HepG2 (cell line): ENCODE measurements at regions not wholly inside any gene's neighbourhood (a gene's known extent, or its start where the extent isn't known, plus 50 kb on each side); places are given as distances from the start of the nearest gene placed in this dataset.
A peak's percentile ranks its signal among the peaks of the same experiment; 100 is the strongest.

Experiments used
- AHR ChIP-seq: IDR thresholded peaks from 2 replicates; pipeline ENCODE4 v1.6.1; 2018; ENCODE audit warnings: missing genetic modification reagents, missing compliant biosample characterization
- ARNT ChIP-seq: fragments of 450-650 bp; IDR thresholded peaks from 2 replicates; pipeline ENCODE4 v1.6.1; 2017
- BHLHE40 ChIP-seq: IDR thresholded peaks from 2 replicates; pipeline ENCODE4 v1.6.1; 2011; ENCODE audit warnings: low read length, improper control_type of control experiment
- BORCS8-MEF2B ChIP-seq: sonication (generic); formaldehyde crosslinking; IDR thresholded peaks from 2 replicates; pipeline ENCODE4 v1.8.0; 2022; ENCODE audit warnings: mild to moderate bottlenecking, missing genetic modification reagents
- CAMTA2 ChIP-seq: sonication (generic); formaldehyde crosslinking; IDR thresholded peaks from 2 replicates; pipeline ENCODE4 v1.4.0; 2020; ENCODE audit warnings: mild to moderate bottlenecking, missing genetic modification reagents, borderline replicate concordance
- FOXJ3 ChIP-seq: sonication (generic); formaldehyde crosslinking; IDR thresholded peaks from 2 replicates; pipeline ENCODE4 v1.4.0; 2020; ENCODE audit warnings: missing genetic modification reagents, mild to moderate bottlenecking, borderline replicate concordance
- HOMEZ ChIP-seq: IDR thresholded peaks from 2 replicates; pipeline ENCODE4 v1.6.1; 2016; ENCODE audit warnings: low read depth
- HOXA3 ChIP-seq: sonication (generic); formaldehyde crosslinking; IDR thresholded peaks from 2 replicates; pipeline ENCODE4 v1.5.0; 2020; ENCODE audit warnings: missing genetic modification reagents
- KLF9 ChIP-seq: IDR thresholded peaks from 2 replicates; pipeline ENCODE4 v1.6.1; 2016; ENCODE audit warnings: low read depth
- MXI1 ChIP-seq: IDR thresholded peaks from 3 replicates; pipeline ENCODE4 v1.6.1; 2012; ENCODE audit warnings: low read depth, low read length, inconsistent platforms, borderline replicate concordance
- NONO ChIP-seq, 2 experiments: fragments of 450-650 bp in 1 of 2; sonication (generic) in 1 of 2; formaldehyde crosslinking in 1 of 2; IDR thresholded peaks in 1 of 2; conservative IDR thresholded peaks in 1 of 2; 2 replicates each; pipeline versions ENCODE4 v1.6.1 to v1.8.0; 2017 to 2022; ENCODE audit warnings: mild to moderate bottlenecking in 1 of 2, missing genetic modification reagents in 1 of 2, moderate library complexity in 1 of 2
- POGK ChIP-seq: sonication (generic); formaldehyde crosslinking; conservative IDR thresholded peaks from 2 replicates; pipeline ENCODE4 v1.8.0; 2022; ENCODE audit warnings: mild to moderate bottlenecking, moderate library complexity, missing genetic modification reagents
- PPARG ChIP-seq: conservative IDR thresholded peaks from 2 replicates; pipeline ENCODE4 v1.6.1; 2016; ENCODE audit warnings: missing biosample characterization, missing genetic modification reagents
- RARA ChIP-seq: IDR thresholded peaks from 2 replicates; pipeline ENCODE4 v1.6.1; 2016; ENCODE audit warnings: missing genetic modification reagents, missing compliant biosample characterization
- SMYD3 ChIP-seq: sonication (generic); formaldehyde crosslinking; IDR thresholded peaks from 2 replicates; pipeline ENCODE4 v1.8.1; 2023; ENCODE audit warnings: mild to moderate bottlenecking, missing genetic modification reagents
- SP2 ChIP-seq: sonication (generic); formaldehyde crosslinking; IDR thresholded peaks from 2 replicates; pipeline ENCODE4 v1.5.1; 2020; ENCODE audit warnings: mild to moderate bottlenecking, missing genetic modification reagents
- SRY ChIP-seq: sonication (generic); formaldehyde crosslinking; IDR thresholded peaks from 2 replicates; pipeline ENCODE4 v1.8.0; 2022; ENCODE audit warnings: mild to moderate bottlenecking, missing genetic modification reagents
- SYNCRIP ChIP-seq: fragments of 200-400 bp; formaldehyde crosslinking; IDR thresholded peaks from 2 replicates; pipeline ENCODE4 v1.6.1; 2018; ENCODE audit warnings: mild to moderate bottlenecking, low read depth, low read length; ENCODE audit not compliant: insufficient read depth
- UBTF ChIP-seq: sonication (generic); formaldehyde crosslinking; IDR thresholded peaks from 2 replicates; pipeline ENCODE4 v1.4.0; 2020; ENCODE audit warnings: mild to moderate bottlenecking, missing genetic modification reagents
- ZNF264 ChIP-seq: sonication (generic); formaldehyde crosslinking; IDR thresholded peaks from 2 replicates; pipeline ENCODE4 v1.4.0; 2020; ENCODE audit warnings: missing genetic modification reagents
- ZNF296 ChIP-seq: sonication (generic); formaldehyde crosslinking; conservative IDR thresholded peaks from 2 replicates; pipeline ENCODE4 v1.5.0; 2020; ENCODE audit warnings: mild to moderate bottlenecking, missing genetic modification reagents
- ZNF337 ChIP-seq: sonication (generic); formaldehyde crosslinking; IDR thresholded peaks from 2 replicates; pipeline ENCODE4 v1.5.1; 2020; ENCODE audit warnings: missing genetic modification reagents, low read depth, mild to moderate bottlenecking, borderline replicate concordance
- ZNF44 ChIP-seq: sonication (generic); formaldehyde crosslinking; IDR thresholded peaks from 2 replicates; pipeline ENCODE4 v1.5.1; 2020; ENCODE audit warnings: mild to moderate bottlenecking, missing genetic modification reagents
- ZNF446 ChIP-seq: sonication (generic); formaldehyde crosslinking; IDR thresholded peaks from 2 replicates; pipeline ENCODE4 v1.5.0; 2020; ENCODE audit warnings: mild to moderate bottlenecking, missing genetic modification reagents
- ZNF562 ChIP-seq: sonication (generic); formaldehyde crosslinking; IDR thresholded peaks from 2 replicates; pipeline ENCODE4 v1.8.0; 2022; ENCODE audit warnings: missing genetic modification reagents, borderline replicate concordance
- ZNF775 ChIP-seq: sonication (generic); formaldehyde crosslinking; IDR thresholded peaks from 2 replicates; pipeline ENCODE4 v1.4.0; 2020; ENCODE audit warnings: missing genetic modification reagents, mild to moderate bottlenecking, moderate library complexity, borderline replicate concordance

GRCh38 chr10:28939281-28940157 lies 262.2 kb downstream of the BAMBI start (continued):
- TF ChIP-seq ZNF775 (CRISPR knock-in tag) (no peak), POGK (CRISPR knock-in tag) (peak; percentile 59), RARA (CRISPR knock-in tag) (peak; percentile 95), MXI1 (peak; percentile 91; the same call in 2 of the 3 replicates), AHR (CRISPR knock-in tag) (no peak), ZNF337 (CRISPR knock-in tag) (no peak), UBTF (peak; percentile 82), KLF9 (CRISPR knock-in tag) (no peak), SMYD3 (CRISPR knock-in tag) (peak; percentile 90), SRY (CRISPR knock-in tag) (0 out of 2 replicates have a peak, but pooled peaks have one; percentile 36), ZNF446 (CRISPR knock-in tag) (no peak), ARNT (no peak), ZNF44 (CRISPR knock-in tag) (no peak; the same call in 1 of the 2 replicates), HOXA3 (CRISPR knock-in tag) (peak; percentile 59), NONO (IDR thresholded peaks at IDR 0.05) (no peak), NONO (CRISPR knock-in tag; conservative IDR thresholded peaks at IDR 0.05) (peak; percentile 30), CAMTA2 (CRISPR knock-in tag) (no peak), HOMEZ (CRISPR knock-in tag) (peak; percentile 71), FOXJ3 (CRISPR knock-in tag) (peak; percentile 99), BORCS8-MEF2B (CRISPR knock-in tag) (peak; percentile 74; the same call in 1 of the 2 replicates), ZNF562 (no peak), SYNCRIP (no peak), ZNF264 (CRISPR knock-in tag) (peak; percentile 68), BHLHE40 (peak; percentile 56), SP2 (no peak), PPARG (CRISPR knock-in tag) (peak; percentile 87), ZNF296 (CRISPR knock-in tag) (0 out of 2 replicates have a peak, but pooled peaks have one; percentile 35)
